Suppressor macrophage (primary cell): ENCODE measurements at regions not wholly inside any gene's neighbourhood (a gene's known extent, or its start where the extent isn't known, plus 50 kb on each side); places are given as distances from the start of the nearest gene placed in this dataset.

ENCODE experiments used
- DNase-seq, 4 experiments: peaks; one replicate each; pipeline ENCODE4 v3.0.0-alpha.2; 2020 to 2022

GRCh38 chr12:132439333-132439904 is 50.5 kb upstream of the FBRSL1 start:
- peak; percentile 31 to 62 (median 56) for DNase-seq

GRCh38 chr12:132438726-132439125 is 51.2 kb upstream of the FBRSL1 start:
- DNase-seq = no peak

DNA sequence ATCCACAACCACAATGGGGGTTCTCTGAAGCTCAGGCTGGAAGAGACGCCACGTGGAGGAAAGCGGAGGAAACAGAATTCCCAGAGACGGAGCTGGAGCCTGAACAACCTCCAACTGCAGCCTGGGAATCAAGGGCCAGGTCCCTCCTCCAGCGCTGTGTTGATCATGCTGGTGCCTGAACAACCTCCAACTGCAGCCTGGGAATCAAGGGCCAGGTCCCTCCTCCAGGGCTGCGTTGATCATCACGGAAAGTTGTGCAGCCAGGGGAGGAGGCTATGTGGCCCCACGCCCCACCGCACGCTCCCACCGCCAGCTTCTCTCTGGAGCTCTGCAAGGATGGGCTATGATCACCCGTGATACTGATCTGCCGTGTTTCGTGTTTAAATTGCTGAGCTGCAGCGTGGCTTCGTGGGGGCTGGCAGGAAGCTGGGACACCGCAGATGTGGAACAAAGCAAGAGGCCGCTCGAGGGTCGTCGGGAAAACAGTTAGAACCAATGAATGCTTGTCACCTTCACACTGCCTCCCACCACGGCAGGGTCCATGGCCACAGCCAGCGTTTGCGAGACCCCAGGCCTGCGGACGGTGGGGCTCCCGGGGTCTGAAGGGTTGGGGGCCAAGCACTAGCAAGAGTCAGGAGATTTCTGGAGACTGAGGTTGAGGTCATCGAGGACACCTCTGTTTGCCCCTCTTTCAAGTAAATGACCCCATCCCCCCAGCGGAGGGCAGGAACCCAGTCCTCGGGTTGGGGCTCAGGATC is 51.8 kb upstream of the FBRSL1 start:
- DNase-seq = no peak

DNA sequence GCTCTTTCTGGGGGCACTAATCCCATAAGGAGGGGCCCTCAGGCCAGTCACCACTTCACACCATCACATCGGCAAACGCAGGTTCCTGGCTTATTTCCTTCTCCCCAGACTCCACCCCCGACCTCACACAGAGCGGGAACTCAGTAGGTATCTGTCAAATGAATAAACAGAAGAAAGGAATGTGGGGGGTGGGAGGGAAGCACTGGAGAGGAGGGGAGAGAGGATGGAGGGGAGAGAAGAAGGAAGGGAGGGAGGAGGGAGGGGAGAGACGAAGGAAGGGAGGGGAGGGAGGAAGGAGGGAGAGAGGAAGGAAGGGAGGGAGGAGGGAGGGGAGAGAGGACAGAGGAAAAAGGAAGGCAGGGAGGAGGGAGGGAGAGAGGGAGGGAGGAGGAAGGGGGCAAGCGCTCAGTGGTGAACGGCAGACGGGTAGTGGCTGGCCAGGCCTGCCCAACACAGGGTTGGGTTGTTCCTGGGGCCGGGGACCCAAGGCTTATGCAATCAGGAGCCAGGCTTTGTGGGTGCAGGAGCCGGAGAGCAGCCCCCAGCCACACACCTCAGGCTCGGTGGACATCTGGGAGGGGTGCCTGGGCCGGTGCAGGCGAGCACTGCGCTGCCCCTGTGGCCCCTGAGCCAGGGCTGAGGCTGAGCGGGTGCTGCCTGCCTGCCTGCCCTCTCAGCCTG is 52.6 kb upstream of the FBRSL1 start:
- DNase-seq = peak in 1 of 4 experiments; percentile 19

DNA sequence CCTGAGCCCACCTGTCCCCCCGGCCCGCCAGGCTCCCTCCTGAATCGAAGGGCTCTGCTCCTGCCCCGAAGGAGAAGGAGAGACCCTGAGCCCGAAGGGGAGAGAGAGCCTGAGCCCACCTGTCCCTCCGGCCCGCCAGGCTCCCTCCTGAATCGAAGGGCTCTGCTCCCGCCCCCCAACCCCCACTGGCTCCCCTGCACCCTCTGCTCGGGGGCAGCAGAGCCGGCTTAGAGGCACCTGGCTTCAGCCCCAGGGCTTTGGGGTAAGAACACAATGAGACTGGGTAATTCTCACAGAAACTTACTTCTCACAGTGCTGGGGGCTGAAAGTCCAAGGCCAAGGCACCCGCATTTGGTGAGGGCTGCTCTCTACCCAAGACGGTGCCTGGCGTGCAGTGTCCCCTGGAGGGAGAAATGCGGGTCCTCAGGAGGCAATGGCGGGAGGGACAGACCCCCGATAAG is 53.1 kb upstream of the FBRSL1 start:
- no peak for DNase-seq

DNA sequence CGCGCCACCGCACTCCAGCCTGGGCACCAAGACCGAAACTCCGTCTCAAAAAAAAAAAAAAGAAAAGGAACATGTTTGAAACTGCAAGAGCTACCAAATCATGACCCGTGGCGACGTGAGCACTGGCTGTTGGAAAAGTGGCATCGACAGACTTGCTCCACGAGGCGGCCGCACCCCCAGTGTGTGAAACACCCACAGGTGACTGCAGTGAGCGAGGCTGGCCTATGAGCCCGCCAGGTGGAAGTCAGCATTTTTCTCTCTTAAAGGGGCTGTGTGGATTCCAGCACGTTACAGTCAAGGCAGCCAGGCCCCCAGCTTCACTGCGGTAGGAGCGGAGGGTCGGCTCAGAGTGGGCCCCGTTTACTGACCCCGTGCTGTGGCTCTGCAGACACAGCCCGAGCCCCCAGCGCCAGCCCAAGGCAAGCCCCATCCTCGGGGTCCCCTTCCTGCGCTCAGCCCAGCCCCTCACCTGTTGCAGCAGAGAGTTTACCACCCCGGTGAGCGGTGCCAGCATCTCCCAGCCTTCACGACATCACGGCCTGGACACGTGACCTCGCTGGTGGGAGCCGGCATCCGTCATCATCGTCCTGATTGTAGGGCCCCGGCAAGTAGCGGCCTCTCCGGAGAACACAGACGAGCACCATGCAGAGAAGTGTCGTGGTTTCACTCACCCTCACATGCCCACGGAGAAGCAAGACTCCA is 54.3 kb upstream of the FBRSL1 start:
- DNase-seq = no peak

GRCh38 chr12:132433641-132434395 is 56.1 kb upstream of the FBRSL1 start:
- DNase-seq = no peak

GRCh38 chr12:132432721-132433577 is 57.0 kb upstream of the FBRSL1 start:
- no peak for DNase-seq

- DNase-seq = no peak
These were observed 57.7 kb upstream of the FBRSL1 start for GRCh38 chr12:132432126-132432705.

DNA sequence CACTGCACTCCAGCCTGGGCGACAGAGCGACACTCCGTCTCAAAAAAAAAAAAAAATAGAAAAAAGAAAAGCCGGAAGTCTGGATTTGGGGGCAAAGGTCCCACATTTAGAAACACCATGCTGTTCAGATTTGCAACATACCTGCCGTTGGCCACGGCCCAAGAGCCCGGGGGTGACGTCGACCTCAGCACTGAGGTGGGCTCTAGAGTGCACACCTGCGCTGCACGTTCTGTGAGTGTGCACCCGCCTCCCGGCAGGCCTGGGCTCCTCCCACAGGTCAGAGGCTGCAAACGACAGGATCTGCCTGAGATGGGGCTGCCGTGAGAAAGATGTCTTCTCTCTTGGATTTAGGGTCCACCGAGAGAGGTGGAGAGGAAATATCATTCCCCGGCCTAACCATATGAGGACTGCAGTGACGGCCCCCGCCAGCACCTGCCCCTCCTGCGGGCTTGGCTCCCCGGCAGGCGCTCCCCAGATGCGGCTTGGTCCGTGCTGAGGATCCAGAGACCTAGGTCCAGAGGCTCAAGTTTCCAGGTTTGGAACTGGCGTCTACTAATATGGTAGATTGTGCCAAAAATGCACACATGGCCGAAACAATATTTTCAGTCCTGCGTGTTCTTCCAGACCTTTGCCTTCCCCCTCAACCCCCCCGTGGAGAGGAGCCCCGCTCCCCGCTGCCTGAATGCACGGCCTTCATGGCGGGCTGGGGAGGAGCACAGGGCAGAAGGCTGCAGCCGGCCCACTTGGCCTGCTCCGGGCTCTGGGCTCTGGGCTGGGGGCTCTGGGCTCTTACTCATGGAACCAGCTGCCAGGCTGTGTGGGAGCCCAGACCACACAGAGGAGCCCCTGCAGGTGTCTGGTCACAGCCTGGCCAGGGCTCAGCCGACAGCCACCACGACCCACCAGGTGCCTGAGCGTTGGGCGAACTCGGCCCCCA is 58.8 kb upstream of the FBRSL1 start:
- DNase-seq = no peak

DNA sequence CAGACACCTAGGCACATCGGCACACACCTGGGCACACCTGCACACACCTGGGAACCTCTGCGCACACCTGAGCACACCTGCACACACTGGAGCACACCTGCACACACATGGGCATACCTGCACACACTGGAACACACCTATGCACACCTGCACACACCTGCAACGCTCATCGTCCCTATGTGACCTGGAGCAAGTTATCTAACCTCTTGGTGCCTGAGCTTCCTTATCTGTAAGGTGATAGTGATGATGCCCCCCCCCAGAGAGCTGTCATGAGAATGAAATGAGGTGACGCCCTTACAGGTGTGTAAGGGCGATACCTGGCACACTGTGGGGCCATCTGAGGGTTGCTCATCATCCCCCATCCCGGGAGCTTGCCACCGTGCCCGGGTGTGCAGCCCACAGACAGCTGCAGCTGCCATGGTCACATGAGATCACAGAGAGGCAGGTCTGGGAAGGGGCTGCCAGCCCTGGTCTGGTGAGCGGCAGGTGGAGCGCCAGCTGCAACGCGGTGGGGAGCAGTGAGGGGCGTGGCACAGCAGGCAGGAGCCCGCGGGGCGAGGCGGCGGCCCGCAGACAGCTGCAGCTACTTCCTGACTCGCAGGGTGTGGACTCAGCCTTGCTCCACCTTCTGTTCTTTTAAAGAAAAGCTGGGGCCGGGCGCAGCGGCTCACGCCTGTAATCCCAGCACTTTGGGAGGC is 59.9 kb upstream of the FBRSL1 start:
- peak in 3 of 4 experiments; percentile 24 to 49 (median 41) for DNase-seq

DNA sequence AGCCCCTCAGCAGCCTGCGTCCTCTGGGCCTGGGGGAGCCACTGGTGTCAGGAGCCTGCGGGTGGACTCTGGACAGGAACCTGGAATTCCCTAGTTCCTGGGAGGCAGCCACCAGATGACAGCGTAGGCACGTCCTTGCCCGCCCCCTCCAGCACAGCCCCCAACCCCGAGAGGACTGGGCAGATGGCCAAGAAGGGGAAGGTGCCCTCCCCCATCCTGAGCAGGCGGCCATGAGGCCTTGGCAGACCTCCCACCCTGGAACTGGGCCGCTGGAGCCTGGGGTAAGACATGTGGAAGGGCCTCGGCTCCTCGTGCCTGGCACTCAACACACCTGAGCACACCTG is 60.4 kb upstream of the FBRSL1 start:
- DNase-seq = peak in 1 of 4 experiments; percentile 17

GRCh38 chr12:132428936-132429601 is 60.9 kb upstream of the FBRSL1 start:
- peak; percentile 46 to 69 (median 66) for DNase-seq

- no peak for DNase-seq
These were observed 61.7 kb upstream of the FBRSL1 start for GRCh38 chr12:132427999-132428935.

DNA sequence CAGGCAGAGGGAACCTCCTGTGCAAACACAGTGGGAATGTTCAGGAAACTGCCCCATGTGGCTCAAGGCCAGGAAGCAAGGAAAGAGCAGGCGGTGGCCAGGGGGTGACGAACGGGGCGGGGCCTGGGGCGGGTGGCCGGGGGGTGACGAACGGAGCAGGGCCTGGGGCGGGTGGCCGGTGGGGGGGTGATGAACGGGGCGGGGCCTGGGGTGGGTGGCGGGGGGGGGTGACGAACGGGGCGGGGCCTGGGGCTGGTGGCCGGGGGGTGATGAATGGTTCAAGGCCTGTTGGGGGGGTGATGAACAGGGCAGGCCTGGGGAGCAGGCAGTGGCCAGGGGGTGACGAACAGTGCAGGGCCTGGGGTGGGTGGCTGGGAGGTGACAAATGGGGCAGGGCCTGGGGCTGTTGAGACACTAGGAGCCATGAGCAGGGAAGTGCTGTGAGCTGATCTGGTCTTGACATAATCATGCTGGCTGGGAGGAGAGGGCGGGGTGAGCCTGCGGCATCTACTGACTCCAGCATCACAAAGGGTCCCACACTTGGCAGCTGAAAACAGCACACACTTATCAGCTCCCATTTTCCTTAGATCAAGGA is 62.7 kb upstream of the FBRSL1 start:
- DNase-seq = no peak

DNA sequence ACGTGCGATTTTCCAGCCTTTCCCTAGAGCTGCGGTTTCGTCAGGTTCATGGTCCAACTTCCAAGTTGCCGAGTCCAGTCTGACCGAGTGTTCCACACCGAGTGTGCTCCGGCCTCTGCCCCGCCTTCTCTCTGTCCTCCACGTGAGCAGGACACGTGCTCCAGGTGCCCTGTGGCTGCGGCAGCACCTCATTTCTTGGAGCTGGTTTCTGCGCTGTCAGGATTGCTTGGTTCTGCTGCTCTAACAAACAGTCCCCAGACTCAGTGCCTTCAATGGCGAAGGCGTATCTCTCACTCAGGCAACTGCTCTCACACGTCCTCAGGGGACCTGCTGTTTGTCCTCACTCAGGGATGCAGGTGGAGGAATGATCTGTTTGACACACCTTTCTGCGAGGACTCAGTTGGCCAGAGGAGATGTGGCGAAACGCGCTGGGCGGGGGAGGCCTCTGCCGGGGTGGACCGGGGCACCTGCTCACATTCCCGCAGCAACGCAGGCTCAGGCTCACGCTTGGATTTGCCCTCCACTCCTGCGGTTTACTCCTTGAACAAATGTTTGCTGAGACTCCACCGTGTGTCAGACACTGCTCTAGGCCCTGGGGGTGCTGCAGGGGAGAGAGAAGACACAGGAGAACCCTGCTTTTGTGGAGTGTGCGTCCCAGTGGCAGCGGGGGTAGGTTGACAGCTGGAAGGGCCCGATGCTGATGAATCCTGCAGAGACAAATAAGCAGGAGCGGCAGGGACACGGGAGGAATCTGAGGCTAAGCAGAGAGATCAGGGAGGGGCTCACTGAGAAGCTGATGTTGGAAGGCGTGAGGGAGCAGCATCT is 63.4 kb upstream of the FBRSL1 start:
- DNase-seq = no peak
